Urothelium cell line (cell line): ENCODE measurements at regions not wholly inside any gene's neighbourhood (a gene's known extent, or its start where the extent isn't known, plus 50 kb on each side); places are given as distances from the start of the nearest gene placed in this dataset.

Experiments used
- DNase-seq: peaks from one replicate; pipeline ENCODE4 v3.0.0; 2011; ENCODE audit warnings: low spot score, mixed read lengths
- FAIRE-seq: peaks from 2 replicates; lab custom pipeline; 2011; peaks lifted over from hg19 to GRCh38; lab: Jason Lieb, UNC

- DNase-seq = no peak
Measured at GRCh38 chr1:65090406-65090805, 57.6 kb upstream of the AK4 start.

GRCh38 chr1:65092691-65093090, 55.3 kb upstream of the AK4 start:
- DNase-seq (no peak), FAIRE-seq (no peak)

More at GRCh38 chr1:65090406-65090805, 57.6 kb upstream of the AK4 start:
- FAIRE-seq = no peak

- FAIRE-seq (no peak), DNase-seq (no peak)
Measured at GRCh38 chr1:65097076-65097475, 50.9 kb upstream of the AK4 start.
